ENCODE measurements at regions not wholly inside any gene's neighbourhood (a gene's known extent, or its start where the extent isn't known, plus 50 kb on each side); places are given as distances from the start of the nearest gene placed in this dataset.

- TF ChIP-seq CTCF (IDR thresholded peaks at IDR 0.05) (no peak), POLR2AphosphoS5 (IDR thresholded peaks at IDR 0.05) (no peak), POLR2A (IDR thresholded peaks at IDR 0.05) (no peak)
Measured at GRCh38 chr2:238627899-238628298, 201.2 kb downstream of the ASB1 start.

All from suprapubic skin (tissue), 4 donors.